ENCODE measurements at regions not wholly inside any gene's neighbourhood (a gene's known extent, or its start where the extent isn't known, plus 50 kb on each side); places are given as distances from the start of the nearest gene placed in this dataset.

DNA sequence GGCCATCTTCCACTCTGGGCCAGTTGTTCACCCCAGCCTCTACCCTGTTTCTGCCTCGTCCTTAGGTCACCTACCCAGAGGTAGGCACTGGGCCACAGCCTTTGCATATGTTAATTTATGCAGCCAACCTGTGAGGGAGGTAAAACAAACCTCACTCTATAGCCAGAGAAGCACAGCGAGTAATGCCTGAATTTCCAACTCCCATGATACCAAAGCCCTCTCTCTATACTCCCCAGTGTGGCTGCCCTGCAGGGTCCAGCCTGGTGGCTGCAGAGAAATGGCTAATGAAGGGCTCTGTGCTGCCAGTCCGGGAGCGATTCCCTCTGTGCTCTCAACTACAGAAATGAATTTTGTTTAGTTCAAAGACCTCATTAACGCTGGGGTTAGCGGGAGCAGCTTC is 397.0 kb upstream of the CCL2 start:
- no peak for TF ChIP-seq EZH2 (IDR thresholded peaks at IDR 0.05; ENCODE audit: borderline replicate concordance, low read depth, low read length, poor library complexity, severe bottlenecking)
- TF ChIP-seq, protein P1, sequence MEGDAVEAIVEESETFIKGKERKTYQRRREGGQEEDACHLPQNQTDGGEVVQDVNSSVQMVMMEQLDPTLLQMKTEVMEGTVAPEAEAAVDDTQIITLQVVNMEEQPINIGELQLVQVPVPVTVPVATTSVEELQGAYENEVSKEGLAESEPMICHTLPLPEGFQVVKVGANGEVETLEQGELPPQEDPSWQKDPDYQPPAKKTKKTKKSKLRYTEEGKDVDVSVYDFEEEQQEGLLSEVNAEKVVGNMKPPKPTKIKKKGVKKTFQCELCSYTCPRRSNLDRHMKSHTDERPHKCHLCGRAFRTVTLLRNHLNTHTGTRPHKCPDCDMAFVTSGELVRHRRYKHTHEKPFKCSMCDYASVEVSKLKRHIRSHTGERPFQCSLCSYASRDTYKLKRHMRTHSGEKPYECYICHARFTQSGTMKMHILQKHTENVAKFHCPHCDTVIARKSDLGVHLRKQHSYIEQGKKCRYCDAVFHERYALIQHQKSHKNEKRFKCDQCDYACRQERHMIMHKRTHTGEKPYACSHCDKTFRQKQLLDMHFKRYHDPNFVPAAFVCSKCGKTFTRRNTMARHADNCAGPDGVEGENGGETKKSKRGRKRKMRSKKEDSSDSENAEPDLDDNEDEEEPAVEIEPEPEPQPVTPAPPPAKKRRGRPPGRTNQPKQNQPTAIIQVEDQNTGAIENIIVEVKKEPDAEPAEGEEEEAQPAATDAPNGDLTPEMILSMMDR (conservative IDR thresholded peaks at IDR 0.05; ENCODE audit: low read depth, low read length), result no peak
- H3K27me3 ChIP-seq (replicated peaks; ENCODE audit: insufficient read depth, low read depth, low read length, poor library complexity), result no peaks in the 10 kb centered on the region
- no TSS peak for BruUV-seq (replicated peaks)
- no peak overlapping the region for H3K27ac ChIP-seq (ENCODE audit: low read depth, low read length, poor library complexity, severe bottlenecking)
- no peaks in the 10 kb centered on the region for H3K4me1 ChIP-seq (ENCODE audit: insufficient read depth, low read length, poor library complexity, severe bottlenecking)
- intact Hi-C loops (cut with micrococcal nuclease; ENCODE audit: unreplicated experiment), result no loop called here
- DNase-seq (ENCODE audit: low spot score), result no peak
- no peaks in the 10 kb centered on the region for H3K9me3 ChIP-seq (ENCODE audit: low read depth, low read length, poor library complexity, severe bottlenecking)
- H3K36me3 ChIP-seq (ENCODE audit: insufficient read depth, low read length, poor library complexity, severe bottlenecking), result no peaks in the 10 kb centered on the region
- POLR2A ChIA-PET (ENCODE audit: low non-redundant PET), result no interaction called here
- CTCF ChIA-PET, result no interaction called here
- H3K4me3 ChIP-seq (ENCODE audit: low read depth, low read length, poor library complexity, severe bottlenecking), result no peak overlapping the region

DNA sequence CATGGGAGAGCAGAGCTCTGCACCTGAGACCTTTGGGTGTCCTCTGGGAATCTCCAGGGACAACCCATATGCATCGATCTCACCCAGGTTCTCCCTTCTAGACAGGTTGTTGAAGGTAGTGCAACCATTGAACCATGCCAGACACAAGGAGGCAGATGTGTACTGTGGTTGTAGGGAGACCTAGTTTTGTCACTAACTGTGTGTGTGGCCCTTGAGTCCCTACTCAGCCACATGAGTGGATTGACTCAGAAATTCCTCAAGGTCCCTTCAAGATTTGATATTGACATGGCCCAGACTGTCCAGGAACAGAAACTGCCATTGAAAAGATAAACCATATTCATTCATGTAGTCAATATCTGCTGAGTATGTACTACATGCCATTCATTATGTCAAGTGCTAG is 396.4 kb upstream of the CCL2 start:
- intact Hi-C loops (cut with micrococcal nuclease; ENCODE audit: unreplicated experiment), result no loop called here
- Histone ChIP-seq H3K4me1 (ENCODE audit: insufficient read depth, low read length, poor library complexity, severe bottlenecking) (no peaks in the 10 kb centered on the region), H3K27me3 (replicated peaks; ENCODE audit: insufficient read depth, low read depth, low read length, poor library complexity) (no peaks in the 10 kb centered on the region), H3K4me3 (ENCODE audit: low read depth, low read length, poor library complexity, severe bottlenecking) (no peak overlapping the region), H3K9me3 (ENCODE audit: low read depth, low read length, poor library complexity, severe bottlenecking) (no peaks in the 10 kb centered on the region), H3K36me3 (ENCODE audit: insufficient read depth, low read length, poor library complexity, severe bottlenecking) (no peaks in the 10 kb centered on the region), H3K27ac (ENCODE audit: low read depth, low read length, poor library complexity, severe bottlenecking) (no peak overlapping the region)
- ChIA-PET CTCF (no interaction called here), POLR2A (ENCODE audit: low non-redundant PET) (no interaction called here)
- no peak for DNase-seq (ENCODE audit: low spot score)
- BruUV-seq (replicated peaks), result no TSS peak
- TF ChIP-seq, protein P1 (conservative IDR thresholded peaks at IDR 0.05; ENCODE audit: low read depth, low read length), result no peak
- TF ChIP-seq EZH2 (IDR thresholded peaks at IDR 0.05; ENCODE audit: borderline replicate concordance, low read depth, low read length, poor library complexity, severe bottlenecking), result no peak

DNA sequence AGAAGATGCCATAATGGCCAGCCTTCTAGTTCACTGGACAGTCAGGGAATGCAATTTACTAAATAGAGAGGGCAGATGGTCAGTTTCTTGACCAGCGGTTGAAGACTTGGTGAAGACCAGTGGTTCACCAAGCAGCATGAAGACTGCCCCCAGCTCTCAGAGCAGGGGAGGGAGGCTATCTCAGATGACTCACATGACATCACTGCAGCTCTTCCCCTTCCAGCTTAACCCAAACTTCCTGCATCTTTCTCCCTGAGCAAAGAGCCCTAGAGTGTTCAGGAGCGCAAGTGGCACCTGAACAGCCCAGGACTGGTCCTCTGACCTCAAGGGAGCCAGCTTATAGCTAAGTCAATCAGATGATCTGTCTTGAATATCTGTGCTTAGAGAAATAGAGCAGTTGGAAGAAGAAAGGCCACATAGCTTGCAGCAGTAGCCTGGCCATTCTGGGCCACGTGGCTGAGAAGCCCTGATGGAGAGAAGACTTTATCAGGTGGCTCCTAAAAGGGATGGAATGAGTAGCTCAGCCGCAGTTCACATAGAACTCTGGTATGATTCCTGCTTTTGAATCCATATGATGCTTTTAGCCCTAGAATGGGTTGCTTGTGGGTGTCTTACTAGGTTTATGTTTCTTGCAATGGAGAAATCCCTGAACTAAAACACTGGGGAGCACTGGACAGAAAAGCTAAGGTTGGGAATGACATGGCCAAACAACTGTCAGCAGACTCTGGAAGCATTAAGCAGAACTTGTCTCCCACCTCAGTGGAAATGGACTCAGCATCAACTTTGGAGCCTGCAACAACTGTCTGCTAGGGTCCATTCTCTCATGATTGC is 392.1 kb upstream of the CCL2 start:
- intact Hi-C loops (cut with micrococcal nuclease; ENCODE audit: unreplicated experiment), result no loop called here
- POLR2A ChIA-PET (ENCODE audit: low non-redundant PET), result no interaction called here
- TF ChIP-seq, protein P1 (conservative IDR thresholded peaks at IDR 0.05; ENCODE audit: low read depth, low read length), result no peak
- no peak for TF ChIP-seq EZH2 (IDR thresholded peaks at IDR 0.05; ENCODE audit: borderline replicate concordance, low read depth, low read length, poor library complexity, severe bottlenecking)
- no peak overlapping the region for H3K27ac ChIP-seq (ENCODE audit: low read depth, low read length, poor library complexity, severe bottlenecking)
- H3K4me1 ChIP-seq (ENCODE audit: insufficient read depth, low read length, poor library complexity, severe bottlenecking), result no peaks in the 10 kb centered on the region
- BruUV-seq (replicated peaks), result no TSS peak
- no peaks in the 10 kb centered on the region for H3K27me3 ChIP-seq (replicated peaks; ENCODE audit: insufficient read depth, low read depth, low read length, poor library complexity)
- H3K9me3 ChIP-seq (ENCODE audit: low read depth, low read length, poor library complexity, severe bottlenecking), result no peaks in the 10 kb centered on the region
- no peak overlapping the region for H3K4me3 ChIP-seq (ENCODE audit: low read depth, low read length, poor library complexity, severe bottlenecking)
- H3K36me3 ChIP-seq (ENCODE audit: insufficient read depth, low read length, poor library complexity, severe bottlenecking), result no peaks in the 10 kb centered on the region
- DNase-seq (ENCODE audit: low spot score), result no peak
- CTCF ChIA-PET, result no interaction called here
